Thymus (tissue), 11 donors: ENCODE measurements at regions not wholly inside any gene's neighbourhood (a gene's known extent, or its start where the extent isn't known, plus 50 kb on each side); places are given as distances from the start of the nearest gene placed in this dataset.
"Not testable (repeated sequence)": the region's sequence is repeated elsewhere in the genome, so short reads cannot be mapped to it uniquely, and the experiment has no call there.

ENCODE experiments used
- DNase-seq, 9 donors: peaks; one replicate each; pipeline ENCODE4 v3.0.0-alpha.2; 2013; ENCODE audit warnings: low spot score in 9 of 9, low read depth in 6 of 9, missing footprints in 1 of 9
- H3K27ac ChIP-seq, 2 donors: one replicate each; pipeline ENCODE4 v1.5.1; 2013; ENCODE audit warnings: control low read depth in 1 of 2, low read depth in 1 of 2, low read length in 1 of 2, mild to moderate bottlenecking in 1 of 2, moderate library complexity in 1 of 2
- H3K27me3 ChIP-seq, 2 donors: one replicate each; pipeline ENCODE4 v1.5.1; 2013; ENCODE audit warnings: low read length in 1 of 2; ENCODE audit not compliant: control insufficient read depth in 2 of 2, insufficient read depth in 1 of 2
- H3K36me3 ChIP-seq, 2 donors: one replicate each; pipeline ENCODE4 v1.5.1; 2013; ENCODE audit warnings: low read length in 1 of 2, mild to moderate bottlenecking in 1 of 2, moderate library complexity in 1 of 2; ENCODE audit not compliant: control insufficient read depth in 2 of 2, insufficient read depth in 2 of 2
- H3K4me1 ChIP-seq, 2 donors: one replicate each; pipeline ENCODE4 v1.5.1; 2013; ENCODE audit warnings: low read length in 2 of 2; ENCODE audit not compliant: control insufficient read depth in 2 of 2, insufficient read depth in 2 of 2
- H3K4me3 ChIP-seq, 2 donors: one replicate each; pipeline ENCODE4 v1.5.1; 2013; ENCODE audit warnings: low read length in 2 of 2, control low read depth in 1 of 2, mild to moderate bottlenecking in 1 of 2
- H3K9me3 ChIP-seq, 2 donors: one replicate each; pipeline ENCODE4 v1.5.1; 2013; ENCODE audit warnings: low read length in 1 of 2, mild to moderate bottlenecking in 1 of 2; ENCODE audit not compliant: control insufficient read depth in 2 of 2, insufficient read depth in 1 of 2
- WGBS: extraction: QIAGEN DNeasy Blood & Tissue Kit; methylation state at CpG from one replicate; pipeline ENCODE4 v1.1.7; 2013; 5-methylcytosine and 5-hydroxymethylcytosine counted together
- donor health status: healthy.

DNA sequence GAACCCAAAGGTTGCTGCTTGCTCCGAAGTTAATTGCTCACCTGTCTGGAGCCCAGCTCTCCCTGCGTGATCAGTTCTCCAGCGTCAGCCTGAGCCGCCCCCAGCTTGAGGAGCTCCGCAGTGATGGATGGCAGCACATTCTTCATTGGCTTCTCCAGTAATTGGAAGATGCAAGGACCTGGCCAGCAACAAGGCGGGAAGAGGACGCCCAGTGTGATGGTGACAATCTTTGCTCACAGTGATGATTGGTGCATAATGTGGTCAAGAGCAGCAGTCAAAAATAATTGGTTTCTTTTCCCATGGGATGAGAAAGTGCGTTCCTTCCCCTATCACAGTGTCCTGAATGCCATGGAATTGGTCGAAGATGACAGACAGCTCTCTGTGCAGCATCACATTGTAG, 102.4 kb upstream of the SPDYE9 start:
- H3K36me3 ChIP-seq, H3K27me3 ChIP-seq, H3K27ac ChIP-seq, H3K4me1 ChIP-seq, H3K4me3 ChIP-seq, DNase-seq, H3K9me3 ChIP-seq: not testable (repeated sequence)
- WGBS: 96% methylated on average over 5 of the region's 9 CpGs

DNA sequence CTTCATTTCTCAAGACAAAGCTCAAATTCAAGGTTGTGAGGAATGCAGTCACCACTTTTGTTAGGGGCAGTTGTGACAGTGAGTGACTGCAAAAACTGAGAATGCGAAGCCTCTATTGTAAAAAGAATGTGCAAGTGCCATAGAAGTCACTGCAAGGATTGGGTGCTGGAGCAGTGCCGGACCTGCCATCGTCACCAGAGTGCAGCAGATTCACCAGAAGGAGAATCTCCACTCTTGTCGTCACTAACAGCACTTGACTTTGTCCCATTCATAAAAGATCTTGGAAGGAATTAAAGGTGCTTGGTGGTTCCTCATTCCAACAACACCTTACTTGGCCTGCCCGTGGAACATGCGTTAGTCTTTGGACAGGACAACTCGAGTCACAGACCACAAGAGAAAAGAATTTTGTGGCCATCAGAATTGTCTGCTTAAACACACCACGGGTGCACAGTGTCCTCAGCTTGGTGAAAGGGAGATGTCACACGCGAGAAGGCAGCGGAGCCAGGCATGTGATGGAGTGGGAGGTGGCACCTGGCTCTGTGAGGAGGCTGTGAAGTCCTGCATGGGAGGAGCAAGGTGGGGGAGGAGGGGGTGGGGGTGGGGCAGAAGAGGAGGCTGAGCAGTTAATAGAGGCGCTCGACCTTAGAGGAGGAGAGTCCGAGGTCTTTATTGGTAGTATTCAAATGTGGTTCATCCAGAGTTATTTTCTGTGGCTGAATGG, 100.9 kb upstream of the SPDYE9 start:
- H3K4me3 ChIP-seq: not testable (repeated sequence)

DNA sequence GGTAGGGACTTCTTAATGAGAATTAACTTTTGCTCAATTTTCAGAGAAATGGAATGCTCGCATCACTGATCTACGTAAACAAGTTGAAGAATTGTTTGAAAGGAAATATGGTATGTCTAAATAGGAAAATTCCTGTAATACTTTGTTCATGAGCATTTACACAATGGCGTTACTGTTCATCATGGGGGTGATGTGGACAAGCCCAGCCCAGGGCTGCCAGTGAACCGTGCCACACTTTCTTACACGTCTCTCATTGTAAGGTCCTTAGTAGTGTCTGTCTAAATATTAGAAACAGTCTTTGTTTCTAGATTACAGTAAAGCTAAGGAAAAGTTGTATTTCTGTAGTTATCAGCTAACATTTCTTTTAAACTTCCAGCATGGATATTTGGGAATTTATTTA, 91.0 kb upstream of the SPDYE9 start:
- H3K27me3 ChIP-seq, H3K4me1 ChIP-seq, H3K9me3 ChIP-seq, H3K4me3 ChIP-seq, DNase-seq, H3K36me3 ChIP-seq, H3K27ac ChIP-seq: not testable (repeated sequence)
- no CpG with 5 or more reads among the region's 5 CpGs for WGBS

More for the DNA sequence above, 100.9 kb upstream of the SPDYE9 start:
- not testable (repeated sequence) for H3K27ac ChIP-seq, DNase-seq, H3K36me3 ChIP-seq, H3K9me3 ChIP-seq, H3K4me1 ChIP-seq, H3K27me3 ChIP-seq
- no CpG with 5 or more reads among the region's 14 CpGs for WGBS

DNA sequence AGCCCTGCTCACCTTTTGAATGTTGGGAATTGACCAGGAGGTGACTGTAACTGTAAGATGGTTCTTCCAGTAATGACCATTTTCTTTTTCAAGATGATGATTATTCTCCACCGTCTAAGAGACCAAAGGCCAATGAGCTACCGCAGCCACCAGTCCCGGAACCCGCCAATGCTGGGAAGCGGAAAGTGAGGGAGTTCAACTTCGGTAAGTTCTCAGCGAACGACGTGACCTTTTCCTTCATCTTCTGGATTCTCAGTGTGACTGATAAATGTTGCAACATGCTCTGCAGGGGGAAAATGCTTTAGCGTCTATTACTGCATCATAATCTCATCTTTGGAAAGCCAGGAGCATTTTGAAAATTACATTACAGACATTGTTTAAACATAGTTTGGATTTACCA, 89.5 kb upstream of the SPDYE9 start:
- not testable (repeated sequence) for H3K36me3 ChIP-seq, H3K4me3 ChIP-seq, H3K4me1 ChIP-seq, H3K27me3 ChIP-seq, H3K27ac ChIP-seq, DNase-seq, H3K9me3 ChIP-seq
- no CpG with 5 or more reads among the region's 10 CpGs for WGBS

DNA sequence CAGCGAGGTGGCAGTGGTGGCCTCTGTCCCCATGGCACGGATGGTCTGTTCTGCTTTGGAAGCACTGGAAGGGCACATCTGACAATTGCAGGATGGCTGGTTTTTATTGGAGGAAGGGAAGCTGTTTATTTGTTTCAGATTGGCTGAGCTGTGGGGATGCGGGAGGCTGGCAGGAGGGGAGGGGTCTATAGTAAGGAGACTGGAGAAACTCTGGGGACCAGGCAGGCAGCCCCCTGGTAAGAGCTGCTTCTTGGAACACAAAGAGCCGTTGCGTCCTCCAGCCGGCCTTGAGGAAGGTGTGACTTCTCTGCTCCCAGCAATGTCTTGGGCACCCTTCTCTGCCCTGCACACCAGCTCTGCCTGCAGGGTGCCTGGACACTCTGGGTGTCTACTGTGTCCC, 85.1 kb upstream of the SPDYE9 start:
- not testable (repeated sequence) for H3K9me3 ChIP-seq, H3K4me1 ChIP-seq, DNase-seq, H3K4me3 ChIP-seq, H3K36me3 ChIP-seq, H3K27ac ChIP-seq, H3K27me3 ChIP-seq
- WGBS: 98% methylated on average over 6 of the region's 6 CpGs

DNA sequence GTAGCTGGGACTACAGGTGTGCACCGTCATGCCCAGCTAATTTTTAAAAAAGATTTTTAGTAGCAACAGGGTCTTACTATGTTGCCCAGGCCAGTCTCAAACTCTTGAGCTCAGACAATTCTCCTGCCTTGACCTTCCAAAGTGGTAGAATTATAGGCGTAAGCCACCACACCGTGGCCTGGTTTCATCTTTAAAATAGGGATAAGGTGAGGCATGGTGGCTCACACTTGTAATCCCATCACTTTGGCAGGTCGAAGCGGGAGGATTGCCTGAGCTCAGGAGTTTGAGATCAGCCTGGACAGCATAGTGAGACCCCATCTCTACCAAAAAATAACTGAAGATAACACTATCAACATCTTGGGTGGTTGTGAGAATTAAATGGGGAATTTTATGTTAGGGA, 84.6 kb upstream of the SPDYE9 start:
- over 99% methylated on average over 4 of the region's 5 CpGs for WGBS
- H3K27ac ChIP-seq, H3K4me3 ChIP-seq, H3K9me3 ChIP-seq, DNase-seq, H3K4me1 ChIP-seq, H3K27me3 ChIP-seq, H3K36me3 ChIP-seq: not testable (repeated sequence)

DNA sequence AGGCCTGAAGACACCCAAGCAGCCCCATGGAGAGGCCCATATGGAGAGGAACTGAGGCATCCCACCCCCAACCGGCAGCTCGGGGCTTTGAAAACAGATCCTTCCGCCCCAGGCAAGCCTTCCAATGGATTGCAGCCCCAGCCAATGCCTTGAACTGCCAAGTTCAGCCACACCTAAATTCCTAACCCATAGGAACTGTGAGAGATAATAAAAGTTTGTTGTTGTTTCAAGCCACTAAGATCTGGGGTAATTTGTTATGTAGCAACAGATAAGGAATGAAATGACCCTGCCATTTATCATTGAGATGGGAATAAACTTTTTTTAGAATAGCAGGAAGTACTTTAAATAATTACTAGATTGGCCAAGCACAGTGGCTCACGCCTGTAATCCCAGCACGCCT, 80.3 kb upstream of the SPDYE9 start:
- no CpG with 5 or more reads among the region's 5 CpGs for WGBS
- DNase-seq, H3K27ac ChIP-seq, H3K9me3 ChIP-seq, H3K4me3 ChIP-seq, H3K4me1 ChIP-seq, H3K36me3 ChIP-seq, H3K27me3 ChIP-seq: not testable (repeated sequence)

DNA sequence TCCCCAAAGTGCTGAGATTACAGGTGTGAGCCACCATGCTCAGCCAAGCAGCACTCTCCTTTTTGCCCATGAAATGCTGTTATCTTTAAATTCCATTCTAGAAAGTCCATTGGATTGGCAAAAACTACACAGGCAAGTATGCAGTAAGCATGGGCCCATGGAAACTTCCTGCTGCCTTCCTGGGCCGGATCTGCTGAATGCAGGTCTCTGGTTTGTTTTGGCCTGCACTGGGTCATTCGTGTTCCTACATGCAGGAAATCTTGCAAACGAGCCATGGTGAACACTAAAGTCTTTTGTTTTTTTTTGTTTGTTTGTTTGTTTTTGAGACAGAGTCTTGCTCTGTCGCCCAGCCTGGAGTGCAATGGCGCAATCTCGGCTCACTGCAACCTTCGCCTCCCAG, 76.8 kb upstream of the SPDYE9 start:
- H3K27me3 ChIP-seq, DNase-seq, H3K9me3 ChIP-seq, H3K27ac ChIP-seq, H3K4me1 ChIP-seq, H3K4me3 ChIP-seq, H3K36me3 ChIP-seq: not testable (repeated sequence)
- WGBS: 82% methylated on average over 5 of the region's 7 CpGs

DNA sequence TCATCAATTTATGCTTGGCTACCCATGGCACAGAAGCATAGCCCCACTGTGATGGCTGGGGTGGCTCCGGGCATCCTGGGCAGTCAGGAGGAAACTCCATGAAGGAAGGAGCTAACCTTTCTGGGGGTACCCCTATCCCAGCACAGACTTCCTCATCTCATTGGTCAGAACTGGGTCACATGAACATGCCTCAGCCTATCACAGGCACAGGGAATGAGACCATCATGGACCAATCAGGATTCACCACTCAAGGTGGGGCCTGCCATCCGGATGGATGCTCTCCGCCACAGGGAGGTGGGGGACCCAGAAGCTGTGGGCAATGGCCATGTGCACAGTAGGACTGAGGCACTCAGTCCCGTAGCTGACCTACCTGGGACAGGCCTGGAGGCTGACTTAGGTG, 75.9 kb upstream of the SPDYE9 start:
- H3K36me3 ChIP-seq, H3K27ac ChIP-seq, H3K4me3 ChIP-seq, H3K4me1 ChIP-seq, H3K27me3 ChIP-seq, DNase-seq, H3K9me3 ChIP-seq: not testable (repeated sequence)
- no CpG with 5 or more reads among the region's 4 CpGs for WGBS

DNA sequence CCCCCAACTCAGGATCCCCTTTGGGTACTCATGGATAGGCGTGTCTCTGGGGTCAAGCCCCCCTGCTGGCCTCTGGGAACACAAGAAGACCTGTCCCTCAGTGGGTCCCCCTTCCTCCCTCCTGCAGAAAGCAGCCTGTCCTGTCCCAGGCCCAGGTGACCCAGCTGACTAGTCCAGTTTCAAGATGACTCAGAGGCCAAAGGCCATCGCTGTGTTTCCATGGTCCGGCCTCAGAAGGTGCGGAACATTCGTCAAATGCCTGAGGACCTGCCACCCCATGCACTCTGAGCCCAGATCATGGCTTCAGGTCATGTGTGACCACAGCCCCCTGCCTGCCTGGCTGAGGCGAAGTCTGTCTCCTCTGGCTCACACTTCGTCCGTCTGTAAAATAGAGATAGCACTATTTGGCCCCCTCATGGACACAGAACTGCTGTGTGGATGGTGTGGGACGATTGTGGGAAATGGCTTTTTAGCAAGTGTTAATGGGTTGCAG, 71.4 kb upstream of the SPDYE9 start:
- not testable (repeated sequence) for H3K27me3 ChIP-seq, H3K4me3 ChIP-seq, H3K9me3 ChIP-seq, H3K36me3 ChIP-seq, H3K4me1 ChIP-seq, H3K27ac ChIP-seq, DNase-seq
- 100% methylated on average over 1 of the region's 9 CpGs for WGBS
